AG09319 (cell line): ENCODE measurements at regions not wholly inside any gene's neighbourhood (a gene's known extent, or its start where the extent isn't known, plus 50 kb on each side); places are given as distances from the start of the nearest gene placed in this dataset.

Experiments
- DNase-seq: peaks from one replicate; pipeline ENCODE4 v3.0.0-alpha.2; 2010; ENCODE audit warnings: low read depth; ENCODE audit errors: extremely low read depth
- TF ChIP-seq, protein P1 (sequence below): IDR thresholded peaks from 2 replicates; pipeline ENCODE4 v1.5.1; 2011; ENCODE audit warnings: low read depth, mild to moderate bottlenecking, inconsistent platforms, low read length, moderate library complexity

DNA sequence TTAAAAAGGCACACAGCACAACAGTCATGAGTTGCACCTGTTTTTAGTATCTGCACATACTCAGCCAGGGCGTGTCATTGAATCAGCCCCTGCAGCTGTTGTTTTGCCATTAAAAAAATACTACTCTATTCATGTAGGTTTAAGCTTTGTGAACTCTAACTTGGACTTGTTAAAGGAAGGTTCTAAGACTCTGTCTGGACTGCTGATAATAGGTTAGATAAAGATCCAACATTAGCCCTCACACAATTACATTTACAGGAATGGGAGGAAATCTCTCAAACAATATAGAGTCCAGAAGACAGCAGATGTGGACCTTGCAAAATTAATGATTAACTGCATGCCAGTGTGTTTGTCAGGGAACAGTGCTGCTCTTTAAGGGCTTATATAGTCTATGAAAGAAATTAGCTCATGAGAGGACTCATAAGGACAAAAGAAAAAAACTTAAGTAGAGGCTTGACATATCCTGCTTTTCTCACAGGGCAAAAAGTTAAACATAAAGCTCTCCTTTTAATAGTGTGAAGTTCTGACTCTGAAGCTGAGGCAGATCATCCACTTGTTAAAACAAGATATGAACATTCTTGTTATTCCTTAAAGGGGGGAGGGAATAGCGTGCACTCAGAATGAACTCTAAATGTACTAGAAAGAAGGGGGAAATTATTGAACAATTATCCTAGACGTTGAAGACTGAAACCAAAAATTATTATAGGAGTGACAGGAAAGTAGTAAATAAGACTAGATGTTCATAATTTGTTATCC is 243.6 kb downstream of the NDFIP2 start:
- TF ChIP-seq, protein P1, sequence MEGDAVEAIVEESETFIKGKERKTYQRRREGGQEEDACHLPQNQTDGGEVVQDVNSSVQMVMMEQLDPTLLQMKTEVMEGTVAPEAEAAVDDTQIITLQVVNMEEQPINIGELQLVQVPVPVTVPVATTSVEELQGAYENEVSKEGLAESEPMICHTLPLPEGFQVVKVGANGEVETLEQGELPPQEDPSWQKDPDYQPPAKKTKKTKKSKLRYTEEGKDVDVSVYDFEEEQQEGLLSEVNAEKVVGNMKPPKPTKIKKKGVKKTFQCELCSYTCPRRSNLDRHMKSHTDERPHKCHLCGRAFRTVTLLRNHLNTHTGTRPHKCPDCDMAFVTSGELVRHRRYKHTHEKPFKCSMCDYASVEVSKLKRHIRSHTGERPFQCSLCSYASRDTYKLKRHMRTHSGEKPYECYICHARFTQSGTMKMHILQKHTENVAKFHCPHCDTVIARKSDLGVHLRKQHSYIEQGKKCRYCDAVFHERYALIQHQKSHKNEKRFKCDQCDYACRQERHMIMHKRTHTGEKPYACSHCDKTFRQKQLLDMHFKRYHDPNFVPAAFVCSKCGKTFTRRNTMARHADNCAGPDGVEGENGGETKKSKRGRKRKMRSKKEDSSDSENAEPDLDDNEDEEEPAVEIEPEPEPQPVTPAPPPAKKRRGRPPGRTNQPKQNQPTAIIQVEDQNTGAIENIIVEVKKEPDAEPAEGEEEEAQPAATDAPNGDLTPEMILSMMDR, result no peak
- DNase-seq, result no peak

DNA sequence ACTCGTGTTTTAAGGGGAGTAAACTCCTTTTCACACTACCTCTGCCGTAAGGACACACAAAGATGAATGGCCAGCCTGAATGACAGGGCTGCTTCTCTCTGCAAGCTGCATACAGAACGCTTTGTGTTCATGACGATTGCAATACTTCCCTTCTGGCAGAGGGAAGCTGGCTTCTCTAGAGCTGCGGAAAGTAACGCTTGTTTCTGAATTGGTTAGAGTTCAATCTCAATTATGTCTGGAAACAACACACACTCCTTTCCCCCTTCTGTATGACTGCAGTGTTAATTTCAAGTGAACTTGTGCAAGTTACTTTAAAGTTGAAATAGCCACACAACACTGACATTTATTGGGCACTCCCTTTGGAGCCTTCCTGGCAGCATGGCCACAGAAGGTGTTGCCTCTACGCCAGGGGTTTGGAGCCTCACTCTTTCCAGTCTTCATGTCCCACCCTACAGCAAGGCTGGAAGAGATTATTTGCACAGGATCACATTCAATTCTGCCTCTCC is 242.6 kb downstream of the NDFIP2 start:
- TF ChIP-seq, protein P1, result no peak
- DNase-seq, result no peak

DNA sequence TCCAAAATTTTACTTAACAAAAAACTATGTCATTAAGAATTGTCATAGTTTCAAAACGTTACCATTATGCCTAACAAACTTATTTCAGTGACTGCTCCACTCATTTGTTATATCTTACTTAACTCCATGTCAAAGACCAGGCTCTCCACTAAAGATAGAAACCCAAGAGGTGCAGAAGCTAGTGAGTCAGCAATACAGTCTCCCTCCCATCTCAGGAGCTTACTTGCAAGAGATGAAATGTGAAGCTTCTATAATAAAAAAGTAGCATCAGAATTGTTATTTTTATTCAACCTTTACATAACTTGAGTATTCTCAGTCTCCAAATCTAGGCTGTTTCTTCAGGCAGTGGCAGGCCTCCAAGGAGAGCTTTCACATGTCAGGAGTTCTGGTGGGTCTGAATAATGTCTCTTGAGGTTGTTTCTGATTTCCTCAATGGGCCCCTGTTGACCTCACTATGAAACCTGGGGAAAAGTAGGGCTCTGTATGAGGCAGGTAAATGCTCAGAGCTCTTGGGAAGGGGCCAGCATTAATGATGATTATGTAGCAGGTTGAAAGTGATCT is 242.0 kb downstream of the NDFIP2 start:
- TF ChIP-seq, protein P1, result no peak
- no peak for DNase-seq

DNA sequence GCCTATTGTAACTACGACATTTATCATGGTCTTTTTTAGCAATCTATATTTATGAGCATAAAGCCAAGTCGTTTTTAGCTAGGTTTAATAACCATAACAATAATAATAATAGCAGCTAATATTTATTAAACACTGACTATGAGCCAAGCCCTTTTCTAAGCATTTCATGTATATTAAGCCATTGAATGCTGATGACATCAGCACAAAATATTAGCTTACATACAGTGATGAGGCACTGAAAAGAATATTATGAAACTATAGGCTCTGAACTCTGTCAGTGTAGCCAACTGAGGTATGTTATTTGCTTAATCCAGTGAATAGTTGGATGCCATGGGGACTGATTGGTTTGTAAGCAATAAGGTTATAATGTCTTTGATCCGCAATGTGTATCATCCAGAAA is 235.2 kb downstream of the NDFIP2 start:
- DNase-seq, result no peak
- TF ChIP-seq, protein P1, result no peak

DNA sequence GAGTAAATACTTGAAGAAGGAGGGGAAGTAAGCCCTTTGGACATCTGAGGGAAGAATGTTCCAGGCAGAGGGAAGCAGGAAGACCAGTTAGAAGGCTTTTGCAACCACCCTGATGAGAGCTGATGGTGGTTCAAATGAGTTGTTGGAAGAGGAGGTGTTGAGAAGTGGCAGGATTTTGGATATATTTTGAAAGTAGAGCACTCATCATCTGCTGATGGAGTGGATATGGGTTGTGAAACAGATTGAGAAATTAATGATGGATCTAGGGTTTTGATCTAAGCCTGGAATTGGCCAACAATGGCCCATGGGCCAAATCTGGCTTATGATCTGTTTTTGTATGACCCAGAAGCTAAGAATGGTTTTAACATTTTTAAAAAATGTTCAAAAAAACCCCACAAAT is 230.7 kb downstream of the NDFIP2 start:
- no peak for DNase-seq
- TF ChIP-seq, protein P1, result no peak

DNA sequence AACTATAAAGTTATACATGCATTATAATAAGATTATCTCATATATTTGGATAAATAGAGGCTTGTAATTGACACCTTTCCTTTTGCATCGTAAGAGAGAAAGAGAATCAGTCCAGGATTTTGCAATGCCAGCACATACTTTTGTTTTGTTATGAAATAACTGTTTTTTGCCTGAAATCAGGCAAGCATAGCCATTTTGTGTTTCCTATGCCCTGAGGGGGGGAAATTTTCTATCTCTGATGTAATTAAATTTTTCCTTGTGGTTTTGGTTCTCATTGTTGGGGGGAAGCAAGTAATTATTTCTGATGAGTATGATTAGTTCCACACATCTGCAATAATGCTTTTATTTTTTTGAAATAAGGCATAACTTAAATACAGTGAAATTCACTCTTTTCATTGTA is 229.4 kb downstream of the NDFIP2 start:
- DNase-seq, result peak; percentile 68

DNA sequence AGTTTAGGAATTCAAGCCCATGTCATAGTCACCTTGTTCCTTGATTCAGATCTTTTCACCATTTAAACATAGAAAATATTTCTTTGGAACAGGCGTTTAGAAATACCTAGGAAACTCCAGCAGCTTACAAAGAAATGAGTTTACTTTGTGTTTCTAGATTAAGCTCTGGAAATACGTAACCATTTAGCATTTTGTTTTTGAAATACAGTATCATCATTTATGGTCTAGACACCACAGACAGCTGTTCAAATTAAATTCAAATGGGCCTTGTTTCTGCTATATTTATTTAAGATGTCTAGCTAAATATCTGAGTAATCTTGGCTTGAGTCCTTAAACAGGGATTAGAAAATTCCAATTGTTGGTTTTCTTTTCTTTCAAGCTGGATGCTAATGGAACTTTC is 228.5 kb downstream of the NDFIP2 start:
- DNase-seq, result peak; percentile 39
- TF ChIP-seq, protein P1, result no peak

More for the DNA sequence above, 229.4 kb downstream of the NDFIP2 start:
- TF ChIP-seq, protein P1, result no peak
